HepG2 (cell line): ENCODE measurements at regions not wholly inside any gene's neighbourhood (a gene's known extent, or its start where the extent isn't known, plus 50 kb on each side); places are given as distances from the start of the nearest gene placed in this dataset.

Source experiments
- GRHL1 ChIP-seq: sonication (generic); formaldehyde crosslinking; conservative IDR thresholded peaks from 2 replicates; pipeline ENCODE4 v1.8.0; 2022; ENCODE audit warnings: missing genetic modification reagents
- MAZ ChIP-seq, 2 experiments: sonication (generic) in 1 of 2; formaldehyde crosslinking in 1 of 2; IDR thresholded peaks; 2 replicates each; pipeline versions ENCODE4 v1.5.0 to v1.6.1; 2012 to 2020; ENCODE audit warnings: low read depth in 2 of 2, mild to moderate bottlenecking in 2 of 2, borderline replicate concordance in 1 of 2, improper control_type of control experiment in 1 of 2, low read length in 1 of 2, missing genetic modification reagents in 1 of 2, moderate library complexity in 1 of 2
- MIER3 ChIP-seq: IDR thresholded peaks from 2 replicates; pipeline ENCODE4 v1.6.1; 2016; ENCODE audit warnings: missing compliant biosample characterization, borderline replicate concordance
- RELA ChIP-seq: sonication (generic); formaldehyde crosslinking; IDR thresholded peaks from 2 replicates; pipeline ENCODE4 v1.4.0; 2020; ENCODE audit warnings: missing genetic modification reagents
- REST ChIP-seq, 2 experiments: IDR thresholded peaks; 2 replicates each; pipeline ENCODE4 v1.6.1; 2011 to 2012; ENCODE audit warnings: low read length in 2 of 2, borderline replicate concordance in 1 of 2, low read depth in 1 of 2, mild to moderate bottlenecking in 1 of 2, moderate library complexity in 1 of 2
- RFXANK ChIP-seq: IDR thresholded peaks from 2 replicates; pipeline ENCODE4 v1.6.1; 2016
- SMC3 ChIP-seq: IDR thresholded peaks from 2 replicates; pipeline ENCODE4 v1.6.1; 2011; ENCODE audit warnings: low read length, improper control_type of control experiment
- SOX5 ChIP-seq: IDR thresholded peaks from 2 replicates; pipeline ENCODE4 v1.6.1; 2016; ENCODE audit warnings: borderline replicate concordance
- ZBTB42 ChIP-seq: sonication (generic); formaldehyde crosslinking; IDR thresholded peaks from 2 replicates; pipeline ENCODE4 v1.5.0; 2020; ENCODE audit warnings: mild to moderate bottlenecking, missing genetic modification reagents
- ZBTB44 ChIP-seq: sonication (generic); formaldehyde crosslinking; IDR thresholded peaks from 2 replicates; pipeline ENCODE4 v1.4.0; 2020; ENCODE audit warnings: missing genetic modification reagents
- ZNF580 ChIP-seq: IDR thresholded peaks from 2 replicates; pipeline ENCODE4 v1.6.1; 2016; ENCODE audit warnings: low read depth, borderline replicate concordance
- ZNF710 ChIP-seq: sonication (generic); formaldehyde crosslinking; IDR thresholded peaks from 2 replicates; pipeline ENCODE4 v1.5.0; 2020; ENCODE audit warnings: mild to moderate bottlenecking, missing genetic modification reagents, borderline replicate concordance
- ZNF800 ChIP-seq: sonication (generic); formaldehyde crosslinking; IDR thresholded peaks from 2 replicates; pipeline ENCODE4 v1.4.0; 2020; ENCODE audit warnings: missing genetic modification reagents
- ZSCAN22 ChIP-seq: sonication (generic); formaldehyde crosslinking; IDR thresholded peaks from 2 replicates; pipeline ENCODE4 v1.4.0; 2020; ENCODE audit warnings: mild to moderate bottlenecking, missing genetic modification reagents

- no peak for TF ChIP-seq REST (IDR thresholded peaks at IDR 0.05; ENCODE audit: borderline replicate concordance in 1 of 2, low read depth in 1 of 2, low read length in 2 of 2)
- TF ChIP-seq ZBTB44 (CRISPR knock-in tag) = no peak
- no peak for TF ChIP-seq RFXANK (CRISPR knock-in tag)
- TF ChIP-seq MAZ (IDR thresholded peaks at IDR 0.05; ENCODE audit: borderline replicate concordance, low read depth, low read length) = no peak
- TF ChIP-seq MAZ (CRISPR knock-in tag; IDR thresholded peaks at IDR 0.05; ENCODE audit: low read depth) = no peak
- TF ChIP-seq RELA (CRISPR knock-in tag) = no peak
- TF ChIP-seq MIER3 = 0 out of 2 replicates have a peak, but pooled peaks have one; percentile 48
- 0 out of 2 replicates have a peak, but pooled peaks have one; percentile 74 for TF ChIP-seq ZNF800 (CRISPR knock-in tag)
- TF ChIP-seq SMC3 = no peak
- TF ChIP-seq GRHL1 (CRISPR knock-in tag) = no peak
- no peak for TF ChIP-seq ZBTB42 (CRISPR knock-in tag)
- no peak; the same call in 1 of the 2 replicates for TF ChIP-seq ZNF710 (CRISPR knock-in tag)
- TF ChIP-seq ZNF580 = no peak
- no peak for TF ChIP-seq ZSCAN22 (CRISPR knock-in tag)
- TF ChIP-seq SOX5 (CRISPR knock-in tag) = peak; percentile 97
Measured at GRCh38 chr2:43088143-43089073, 138.0 kb downstream of the ZFP36L2 start (continued).
